ENCODE measurements at regions not wholly inside any gene's neighbourhood (a gene's known extent, or its start where the extent isn't known, plus 50 kb on each side); places are given as distances from the start of the nearest gene placed in this dataset.

DNA sequence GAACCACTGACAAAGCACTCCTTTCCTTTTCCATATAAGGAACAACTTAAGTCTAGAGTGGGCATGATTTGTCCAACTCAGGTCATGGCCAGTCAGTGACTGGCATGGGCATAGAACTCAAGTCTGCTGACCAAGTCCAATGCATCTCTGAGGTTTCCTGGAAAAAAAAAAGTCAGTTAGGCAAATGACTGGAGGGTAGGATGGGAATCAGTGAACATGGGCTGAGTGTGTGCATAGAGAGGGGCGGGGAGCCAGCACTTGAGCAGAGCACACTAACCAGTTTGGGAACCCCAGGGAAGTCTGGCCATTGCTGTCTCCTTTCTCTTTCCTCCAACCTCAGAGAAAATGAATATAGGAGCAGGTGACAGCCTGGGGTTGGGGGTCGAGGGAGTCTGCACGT is 53.6 kb upstream of the FMOD start:
- CTCF ChIA-PET: interaction anchor here (0.6 kb wide), 1 partner anchor 53 kb away, joined by 4 read pairs; no protein-coding TSS in a partner anchor
- Mint-ChIP-seq H3K36me3 (ENCODE audit: insufficient read depth, unreplicated experiment) (no peaks in the 10 kb centered on the region), H3K27ac (ENCODE audit: low read depth, unreplicated experiment) (no peak overlapping the region), H3K4me1 (ENCODE audit: insufficient read depth, unreplicated experiment) (peaks cover 21% of the 10 kb centered on the region), H3K9me3 (ENCODE audit: unreplicated experiment) (no peaks in the 10 kb centered on the region), H3K27me3 (ENCODE audit: insufficient read depth, unreplicated experiment) (peaks cover 12% of the 10 kb centered on the region), H3K4me3 (ENCODE audit: unreplicated experiment) (no peak overlapping the region)
- POLR2A ChIA-PET: no interaction called here
- no peak for TF ChIP-seq CTCF (IDR thresholded peaks at IDR 0.05; ENCODE audit: unreplicated experiment)
- DNase-seq (ENCODE audit: unreplicated experiment): no peak
- BruUV-seq (replicated peaks): no TSS peak
- intact Hi-C loops (cut with micrococcal nuclease): no loop called here

GRCh38 chr1:203405703-203406438 is 54.9 kb upstream of the FMOD start:
- intact Hi-C loops (cut with micrococcal nuclease): no loop called here
- peaks cover 21% of the 10 kb centered on the region for H3K4me1 Mint-ChIP-seq (ENCODE audit: insufficient read depth, unreplicated experiment)
- H3K4me3 Mint-ChIP-seq (ENCODE audit: unreplicated experiment): no peak overlapping the region

GRCh38 chr1:203406446-203407045 is 55.6 kb upstream of the FMOD start:
- H3K27ac Mint-ChIP-seq (ENCODE audit: low read depth, unreplicated experiment): no peak overlapping the region
- intact Hi-C loops (cut with micrococcal nuclease): no loop called here

More at GRCh38 chr1:203405703-203406438, 54.9 kb upstream of the FMOD start:
- Mint-ChIP-seq H3K9me3 (ENCODE audit: unreplicated experiment) (peaks cover 7% of the 10 kb centered on the region), H3K36me3 (ENCODE audit: insufficient read depth, unreplicated experiment) (no peaks in the 10 kb centered on the region), H3K27ac (ENCODE audit: low read depth, unreplicated experiment) (no peak overlapping the region), H3K27me3 (ENCODE audit: insufficient read depth, unreplicated experiment) (peaks cover 25% of the 10 kb centered on the region)
- no peak for TF ChIP-seq CTCF (IDR thresholded peaks at IDR 0.05; ENCODE audit: unreplicated experiment)
- ChIA-PET CTCF (no interaction called here), POLR2A (no interaction called here)
- DNase-seq (ENCODE audit: unreplicated experiment): no peak
- BruUV-seq (replicated peaks): no TSS peak

More at GRCh38 chr1:203406446-203407045, 55.6 kb upstream of the FMOD start:
- no peak for TF ChIP-seq CTCF (IDR thresholded peaks at IDR 0.05; ENCODE audit: unreplicated experiment)
- Mint-ChIP-seq H3K4me1 (ENCODE audit: insufficient read depth, unreplicated experiment) (peaks cover 16% of the 10 kb centered on the region), H3K9me3 (ENCODE audit: unreplicated experiment) (peaks cover 7% of the 10 kb centered on the region), H3K4me3 (ENCODE audit: unreplicated experiment) (no peak overlapping the region), H3K27me3 (ENCODE audit: insufficient read depth, unreplicated experiment) (peaks cover 28% of the 10 kb centered on the region), H3K36me3 (ENCODE audit: insufficient read depth, unreplicated experiment) (no peaks in the 10 kb centered on the region)
- ChIA-PET CTCF (interaction anchor here (1.0 kb wide), 1 partner anchor 38 kb away, joined by 3 read pairs; no protein-coding TSS in a partner anchor), POLR2A (interaction anchor here (0.6 kb wide), 1 partner anchor 53 kb away, joined by 3 read pairs; no protein-coding TSS in a partner anchor)
- no TSS peak for BruUV-seq (replicated peaks)
- DNase-seq (ENCODE audit: unreplicated experiment): no peak
